Activated CD4-positive, alpha-beta T cell treated with anti-CD3 and anti-CD28 coated beads for 24 hours (primary cell): ENCODE measurements at regions not wholly inside any gene's neighbourhood (a gene's known extent, or its start where the extent isn't known, plus 50 kb on each side); places are given as distances from the start of the nearest gene placed in this dataset.

ENCODE experiments used
- DNase-seq, 2 donors: peaks; one replicate each; pipeline ENCODE4 v3.0.0-alpha.2; 2020; ENCODE audit warnings: low read depth in 2 of 2

- DNase-seq, result no peak
Observed at GRCh38 chr7:117929237-117929636, 56.0 kb upstream of the CTTNBP2 start.

- no peak for DNase-seq
Observed at GRCh38 chr7:117931314-117931713, 58.1 kb upstream of the CTTNBP2 start.

- no peak for DNase-seq
Observed at GRCh38 chr7:117937049-117937752, 64.0 kb upstream of the CTTNBP2 start.

GRCh38 chr7:117937753-117938483, 64.7 kb upstream of the CTTNBP2 start:
- no peak for DNase-seq

GRCh38 chr7:117941138-117941810, 68.0 kb upstream of the CTTNBP2 start:
- no peak for DNase-seq

GRCh38 chr7:117942780-117943179, 69.5 kb upstream of the CTTNBP2 start:
- no peak for DNase-seq

GRCh38 chr7:117944886-117945285, 71.6 kb upstream of the CTTNBP2 start:
- no peak for DNase-seq

- DNase-seq, result no peak
Observed at GRCh38 chr7:117946151-117946633, 73.0 kb upstream of the CTTNBP2 start.

GRCh38 chr7:117949232-117949631, 76.0 kb upstream of the CTTNBP2 start:
- no peak for DNase-seq

GRCh38 chr7:117950601-117951260, 77.5 kb upstream of the CTTNBP2 start:
- DNase-seq, result no peak

- no peak for DNase-seq
Observed at GRCh38 chr7:117951285-117951684, 78.0 kb upstream of the CTTNBP2 start.

- DNase-seq, result no peak
Observed at GRCh38 chr7:117951691-117952280, 78.5 kb upstream of the CTTNBP2 start.

- no peak for DNase-seq
Observed at GRCh38 chr7:117955046-117955445, 81.8 kb upstream of the CTTNBP2 start.

- no peak for DNase-seq
Observed at GRCh38 chr7:117960351-117960750, 87.1 kb upstream of the CTTNBP2 start.

- DNase-seq, result no peak
Observed at GRCh38 chr7:117961235-117961634, 88.0 kb upstream of the CTTNBP2 start.

- no peak for DNase-seq
Observed at GRCh38 chr7:117962366-117962994, 89.2 kb upstream of the CTTNBP2 start.

- DNase-seq, result no peak
Observed at GRCh38 chr7:117963264-117964197, 90.3 kb upstream of the CTTNBP2 start.

GRCh38 chr7:117970801-117971200, 97.6 kb upstream of the CTTNBP2 start:
- no peak for DNase-seq

GRCh38 chr7:117971556-117972244, 98.5 kb upstream of the CTTNBP2 start:
- no peak for DNase-seq

GRCh38 chr7:117972606-117973005, 99.4 kb upstream of the CTTNBP2 start:
- DNase-seq, result no peak
